H1 (cell line): ENCODE measurements at regions not wholly inside any gene's neighbourhood (a gene's known extent, or its start where the extent isn't known, plus 50 kb on each side); places are given as distances from the start of the nearest gene placed in this dataset.

Experiments used
- CTCF ChIA-PET: fragments of 300-600 bp; sonication (Branson Sonifier 250); formaldehyde crosslinking; loops from one replicate; lab custom pipeline; 2021; ENCODE audit not compliant: partially characterized antibody; lab: Charles Lee
- POLR2A ChIA-PET: fragments of 300-600 bp; sonication (Branson Sonifier 250); formaldehyde crosslinking; loops from one replicate; lab custom pipeline; 2021; ENCODE audit warnings: inconsistent platforms; ENCODE audit not compliant: partially characterized antibody; lab: Charles Lee
- DNase-seq, 2 experiments: peaks; one replicate each; pipeline versions ENCODE4 v3.0.0 to v3.0.0-alpha.2; 2010 to 2022; ENCODE audit warnings: low spot score in 2 of 2, low read depth in 1 of 2, mixed read lengths in 1 of 2
- FAIRE-seq: peaks from 2 replicates; lab custom pipeline; 2011; peaks lifted over from hg19 to GRCh38; lab: Jason Lieb, UNC
- H2AFZ ChIP-seq: 2 replicates; pipeline ENCODE4 v1.8.1; 2012; ENCODE audit warnings: low read length, inconsistent platforms
- H2AK5ac ChIP-seq: 2 replicates; pipeline ENCODE4 v1.6.1; 2013; ENCODE audit warnings: low read depth, low read length
- H2BK120ac ChIP-seq: replicated peaks from 2 replicates; pipeline ENCODE3; 2013; ENCODE audit warnings: low read depth, low read length, inconsistent platforms
- H2BK12ac ChIP-seq: 2 replicates; pipeline ENCODE4 v1.6.1; 2013; ENCODE audit warnings: low read depth, low read length
- H2BK15ac ChIP-seq: 2 replicates; pipeline ENCODE4 v1.6.1; 2013; ENCODE audit warnings: low read length
- H2BK20ac ChIP-seq: 2 replicates; pipeline ENCODE4 v1.6.1; 2013; ENCODE audit warnings: low read length
- H2BK5ac ChIP-seq: 2 replicates; pipeline ENCODE4 v1.6.1; 2013; ENCODE audit warnings: low read depth, low read length
- H3K14ac ChIP-seq: 2 replicates; pipeline ENCODE4 v1.6.1; 2013; ENCODE audit warnings: inconsistent platforms; ENCODE audit not compliant: insufficient read length
- H3K18ac ChIP-seq: 2 replicates; pipeline ENCODE4 v1.6.1; 2013; ENCODE audit warnings: low read length; ENCODE audit errors: extremely low read depth
- H3K23ac ChIP-seq: 2 replicates; pipeline ENCODE4 v1.6.1; 2013; ENCODE audit warnings: inconsistent platforms; ENCODE audit not compliant: insufficient read length
- H3K23me2 ChIP-seq: 2 replicates; pipeline ENCODE4 v1.6.1; 2013; ENCODE audit warnings: low read depth, low read length
- H3K27ac ChIP-seq: 2 replicates; pipeline ENCODE4 v1.6.1; 2011; ENCODE audit warnings: low read depth, low read length, inconsistent platforms
- H3K27me3 ChIP-seq, 4 experiments: replicated peaks in 1 of 4; 1 replicate in 1 of 4; 2 replicates in 3 of 4; pipeline versions ENCODE4 v1.6.1 to v1.8.1; 2011 to 2013; ENCODE audit warnings: low read length in 3 of 4, mild to moderate bottlenecking in 3 of 4, inconsistent platforms in 2 of 4, mixed read lengths in 2 of 4, moderate library complexity in 1 of 4; ENCODE audit not compliant: control insufficient read depth in 3 of 4, insufficient read depth in 3 of 4; ENCODE audit errors: extremely low read depth in 1 of 4
- H3K36me3 ChIP-seq, 4 experiments: 2 replicates each; pipeline versions ENCODE4 v1.6.1 to v1.8.1; 2011 to 2013; ENCODE audit warnings: mild to moderate bottlenecking in 4 of 4, low read length in 3 of 4, moderate library complexity in 2 of 4, control low read depth in 1 of 4, inconsistent platforms in 1 of 4; ENCODE audit not compliant: insufficient read depth in 4 of 4, control insufficient read depth in 2 of 4
- H3K4ac ChIP-seq: replicated peaks from 2 replicates; pipeline ENCODE3; 2013; ENCODE audit warnings: low read length, low read depth, mixed read lengths, inconsistent platforms; ENCODE audit not compliant: insufficient read length
- H3K4me1 ChIP-seq, 4 experiments: replicated peaks in 1 of 4; 1 replicate in 1 of 4; 2 replicates in 3 of 4; pipeline versions ENCODE4 v1.6.1 to v1.8.1; 2011 to 2013; ENCODE audit warnings: low read length in 3 of 4, inconsistent platforms in 2 of 4, mixed read lengths in 1 of 4; ENCODE audit not compliant: insufficient read depth in 4 of 4, control insufficient read depth in 3 of 4
- H3K4me2 ChIP-seq, 2 experiments: 2 replicates each; pipeline versions ENCODE4 v1.6.1 to v1.8.1; 2011 to 2013; ENCODE audit warnings: low read depth in 2 of 2, low read length in 2 of 2, control low read depth in 1 of 2, inconsistent platforms in 1 of 2, mild to moderate bottlenecking in 1 of 2; ENCODE audit not compliant: insufficient read depth in 1 of 2
- H3K4me3 ChIP-seq, 4 experiments: fragments of 200-600, 300-600 bp in 1 of 4; sonication (generic), shearing (Covaris generic), sonication (Bioruptor Twin) in 1 of 4; 2 replicates each; pipeline versions ENCODE4 v1.5.1 to v1.8.1; 2011 to 2016; ENCODE audit warnings: low read length in 4 of 4, low read depth in 3 of 4, control low read depth in 2 of 4, inconsistent platforms in 2 of 4, mild to moderate bottlenecking in 2 of 4, mixed read lengths in 1 of 4, moderate library complexity in 1 of 4; ENCODE audit not compliant: insufficient read depth in 2 of 4; ENCODE audit errors: extremely low read depth in 1 of 4
- H3K56ac ChIP-seq: replicated peaks from 2 replicates; pipeline ENCODE3; 2013; ENCODE audit warnings: low read depth, mild to moderate bottlenecking, mixed read lengths, low read length, inconsistent platforms; ENCODE audit not compliant: insufficient read length
- H3K79me1 ChIP-seq: 2 replicates; pipeline ENCODE4 v1.6.1; 2013; ENCODE audit warnings: low read depth, low read length, control low read depth
- H3K79me2 ChIP-seq, 2 experiments: 2 replicates each; pipeline versions ENCODE4 v1.6.1 to v1.8.1; 2012 to 2013; ENCODE audit warnings: low read length in 2 of 2, mild to moderate bottlenecking in 2 of 2, inconsistent platforms in 1 of 2; ENCODE audit not compliant: insufficient read depth in 2 of 2, control insufficient read depth in 1 of 2
- H3K9ac ChIP-seq, 4 experiments: replicated peaks in 1 of 4; 1 replicate in 1 of 4; 2 replicates in 3 of 4; pipeline versions ENCODE4 v1.6.1 to v1.8.1; 2011 to 2013; ENCODE audit warnings: low read depth in 3 of 4, low read length in 3 of 4, control low read depth in 2 of 4, mild to moderate bottlenecking in 2 of 4, moderate library complexity in 2 of 4, inconsistent platforms in 1 of 4; ENCODE audit errors: extremely low read depth in 1 of 4
- H3K9me3 ChIP-seq, 2 experiments: 2 replicates each; pipeline versions ENCODE4 v1.6.1 to v1.8.1; 2012 to 2013; ENCODE audit warnings: mild to moderate bottlenecking in 2 of 2, moderate library complexity in 2 of 2, control low read depth in 1 of 2, inconsistent platforms in 1 of 2, low read depth in 1 of 2, low read length in 1 of 2, mixed read lengths in 1 of 2; ENCODE audit not compliant: insufficient read depth in 2 of 2
- H4K20me1 ChIP-seq, 2 experiments: replicated peaks in 1 of 2; 2 replicates each; pipeline versions ENCODE3 to v1.8.1; 2011 to 2013; ENCODE audit warnings: inconsistent platforms in 2 of 2, low read length in 2 of 2, mild to moderate bottlenecking in 1 of 2; ENCODE audit not compliant: insufficient read depth in 2 of 2, control insufficient read depth in 1 of 2
- H4K5ac ChIP-seq: 2 replicates; pipeline ENCODE4 v1.6.1; 2013; ENCODE audit warnings: low read length, low read depth, mixed read lengths, inconsistent platforms; ENCODE audit not compliant: insufficient read length
- H4K8ac ChIP-seq: 2 replicates; pipeline ENCODE4 v1.8.0; 2013; ENCODE audit warnings: mild to moderate bottlenecking, moderate library complexity, low read length, inconsistent platforms; ENCODE audit not compliant: insufficient read depth; ENCODE audit errors: extremely low read depth
- H4K91ac ChIP-seq: replicated peaks from 2 replicates; pipeline ENCODE3; 2013; ENCODE audit warnings: low read length, mixed read lengths, inconsistent platforms; ENCODE audit not compliant: insufficient read length
- CEBPB ChIP-seq: IDR thresholded peaks from 2 replicates; pipeline ENCODE4 v1.6.1; 2012; ENCODE audit warnings: low read depth, low read length
- TBP ChIP-seq: IDR thresholded peaks from 2 replicates; pipeline ENCODE4 v1.6.1; 2011; ENCODE audit warnings: low read depth, low read length, improper control_type of control experiment
- WGBS, 2 experiments: shearing (Covaris generic) in 1 of 2; methylation state at CpG; one replicate each; pipeline versions ENCODE4 v1.1.6 to v1.1.7; 2013 to 2015; ENCODE audit warnings: low lambda C conversion rate in 2 of 2, mixed read lengths in 2 of 2, inconsistent platforms in 1 of 2, low coverage in 1 of 2, missing lambda C conversion rate in 1 of 2; ENCODE audit not compliant: insufficient replicate concordance in 2 of 2, insufficient coverage in 1 of 2, insufficient read length in 1 of 2; ENCODE audit errors: extremely low coverage in 1 of 2, missing lambda C conversion rate in 1 of 2; 5-methylcytosine and 5-hydroxymethylcytosine counted together

GRCh38 chr4:41870035-41870434 is 65.2 kb upstream of the TMEM33 start:
- no peak overlapping the region for H4K8ac ChIP-seq
- H3K14ac ChIP-seq = no peak overlapping the region
- H4K91ac ChIP-seq = no peak overlapping the region
- no peak overlapping the region for H2BK5ac ChIP-seq
- no peaks in the 10 kb centered on the region for H3K79me2 ChIP-seq
- no peak for DNase-seq
- H3K23me2 ChIP-seq = peaks cover 4% of the 10 kb centered on the region
- H2AFZ ChIP-seq = no peak overlapping the region
- no peak overlapping the region for H3K9ac ChIP-seq
- H2BK20ac ChIP-seq = no peak overlapping the region
- H3K4me2 ChIP-seq = no peak overlapping the region
- no peak overlapping the region for H3K4ac ChIP-seq
- no peak overlapping the region for H3K27ac ChIP-seq
- 59 to 100% methylated on average over 2 to 4 of the region's 4 CpGs for WGBS, 2 experiments
- ChIA-PET POLR2A (interaction anchor here (0.7 to 1.4 kb wide), 2 partner anchors 10 to 119 kb away, joined by 3 to 4 read pairs; no protein-coding TSS in a partner anchor), CTCF (interaction anchor here (0.6 to 2.6 kb wide), 6 partner anchors 9 to 506 kb away, joined by 3 to 11 read pairs (median 3); partner anchors contain the start of gene PHOX2B)
- H3K36me3 ChIP-seq = no peaks in the 10 kb centered on the region; a peak in 1 of 8 replicates
- H2BK120ac ChIP-seq = no peak overlapping the region
- no peaks in the 10 kb centered on the region for H3K9me3 ChIP-seq
- TF ChIP-seq CEBPB (peak; percentile 46; the same call in 1 of the 2 replicates), TBP (no peak)
- H3K4me3 ChIP-seq = no peak overlapping the region
- no peak overlapping the region for H3K56ac ChIP-seq
- peaks cover 6 to 30% (median 14%) of the 10 kb centered on the region in 4 experiments for H3K4me1 ChIP-seq
- H2BK15ac ChIP-seq = no peak overlapping the region
- no peak overlapping the region for H2AK5ac ChIP-seq
- no peak overlapping the region for H3K18ac ChIP-seq
- H3K79me1 ChIP-seq = no peaks in the 10 kb centered on the region
- H4K5ac ChIP-seq = no peak overlapping the region
- H3K23ac ChIP-seq = no peak overlapping the region
- peaks cover 8 to 17% of the 10 kb centered on the region in 2 experiments for H4K20me1 ChIP-seq
- H2BK12ac ChIP-seq = no peak overlapping the region
- H3K27me3 ChIP-seq = peaks cover 64 to 95% (median 86%) of the 10 kb centered on the region in 4 experiments
- FAIRE-seq = no peak
